ENCODE measurements at regions not wholly inside any gene's neighbourhood (a gene's known extent, or its start where the extent isn't known, plus 50 kb on each side); places are given as distances from the start of the nearest gene placed in this dataset.
"Not testable (repeated sequence)": the region's sequence is repeated elsewhere in the genome, so short reads cannot be mapped to it uniquely, and the experiment has no call there.

DNA sequence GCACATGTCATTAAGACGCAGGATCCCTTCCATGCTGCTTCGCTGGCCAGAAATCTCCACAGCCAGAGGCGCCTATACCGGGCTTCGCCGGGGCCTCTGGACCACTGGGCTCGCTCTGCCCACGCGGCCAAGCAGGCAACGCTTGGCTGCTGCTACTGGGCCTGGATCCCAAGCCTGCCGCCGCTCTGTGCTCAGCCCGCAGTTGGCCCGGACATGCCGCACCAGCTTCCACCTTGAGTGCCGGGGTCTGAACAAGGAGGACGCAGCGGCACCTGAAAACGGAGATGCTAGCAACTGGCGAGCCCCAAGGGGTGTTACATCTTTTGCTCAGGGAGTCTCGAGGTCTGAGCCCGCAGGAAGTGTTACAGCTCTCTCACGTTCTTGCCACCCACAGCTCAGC lies 409.9 kb upstream of the SGCG start:
- in situ Hi-C loops (cut with MboI; ENCODE audit: low sequenced_read_pairs), result no loop called here

DNA sequence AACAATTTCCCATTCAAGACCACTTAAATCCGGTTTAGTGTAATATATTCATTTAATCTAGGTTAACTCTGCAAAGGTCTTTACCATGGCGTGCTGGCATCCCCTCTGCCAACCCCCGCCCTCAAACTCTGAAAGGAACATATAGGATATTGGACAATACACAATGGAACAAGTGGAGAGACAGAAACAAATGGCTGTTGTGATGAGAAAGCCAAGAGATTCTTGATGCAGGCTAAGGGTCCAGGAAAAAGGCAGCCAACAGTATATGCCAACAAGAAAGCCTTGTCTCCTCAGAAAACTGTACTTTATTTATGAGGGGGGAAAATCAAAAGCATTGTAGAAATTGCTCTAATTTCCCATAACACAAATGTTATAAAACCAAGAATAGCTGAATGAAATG lies 407.3 kb upstream of the SGCG start:
- in situ Hi-C loops (cut with MboI; ENCODE audit: low sequenced_read_pairs), result no loop called here

DNA sequence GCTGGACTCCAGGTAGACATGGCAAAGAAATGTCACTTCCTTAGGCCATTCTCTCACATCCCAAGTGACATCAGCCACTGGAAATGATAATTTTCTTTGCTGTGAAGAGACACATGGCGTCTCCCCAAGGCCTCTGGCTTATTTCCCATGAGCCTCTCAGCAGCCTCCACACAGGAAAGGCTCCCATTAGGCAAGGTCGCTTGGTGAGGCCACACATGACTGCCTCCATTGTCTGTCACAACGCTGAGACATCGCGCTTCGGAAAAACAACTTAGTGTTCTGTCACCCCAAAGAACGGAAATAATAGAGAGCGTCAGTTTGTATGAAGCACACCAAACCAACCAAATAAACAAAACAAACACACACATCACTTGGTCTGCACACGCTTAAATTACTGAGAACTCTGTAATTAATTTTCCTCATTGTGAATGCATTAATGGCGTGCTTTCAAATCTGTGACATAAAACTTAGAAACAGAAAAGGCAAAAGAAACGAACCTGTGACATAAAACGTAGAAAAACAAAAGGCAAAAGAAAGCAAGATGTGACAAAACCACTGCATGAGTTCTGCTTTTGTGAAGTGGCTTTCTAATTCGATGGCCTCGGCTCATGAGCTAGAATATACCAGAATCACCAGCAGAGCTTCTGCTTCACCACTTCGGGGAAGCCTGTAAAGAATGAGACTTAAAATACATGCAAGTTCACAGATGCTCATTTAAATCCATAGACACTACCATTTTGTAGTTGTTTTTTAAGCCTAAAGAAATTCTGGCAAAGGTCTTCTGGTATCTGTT lies 404.2 kb upstream of the SGCG start:
- in situ Hi-C loops (cut with MboI; ENCODE audit: low sequenced_read_pairs), result no loop called here

DNA sequence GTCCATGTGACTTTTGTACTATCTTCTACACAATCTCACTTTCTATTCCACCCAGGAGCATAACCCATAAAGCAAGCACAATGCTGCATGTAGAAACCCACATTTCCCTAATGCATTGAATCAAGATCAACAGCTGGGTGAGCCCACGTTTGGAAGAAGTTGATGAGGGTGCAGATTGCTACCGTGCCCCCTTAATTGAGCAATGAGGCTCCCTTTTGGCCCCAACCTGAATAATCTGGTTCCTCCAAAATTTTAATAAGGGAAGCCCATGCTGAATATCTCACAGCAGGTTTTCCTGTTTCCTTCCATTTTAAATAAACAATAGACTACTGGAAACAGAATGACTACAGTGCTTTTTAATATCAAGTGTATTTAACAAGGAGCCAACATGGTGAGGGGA lies 403.6 kb upstream of the SGCG start:
- in situ Hi-C loops (cut with MboI; ENCODE audit: low sequenced_read_pairs), result no loop called here

DNA sequence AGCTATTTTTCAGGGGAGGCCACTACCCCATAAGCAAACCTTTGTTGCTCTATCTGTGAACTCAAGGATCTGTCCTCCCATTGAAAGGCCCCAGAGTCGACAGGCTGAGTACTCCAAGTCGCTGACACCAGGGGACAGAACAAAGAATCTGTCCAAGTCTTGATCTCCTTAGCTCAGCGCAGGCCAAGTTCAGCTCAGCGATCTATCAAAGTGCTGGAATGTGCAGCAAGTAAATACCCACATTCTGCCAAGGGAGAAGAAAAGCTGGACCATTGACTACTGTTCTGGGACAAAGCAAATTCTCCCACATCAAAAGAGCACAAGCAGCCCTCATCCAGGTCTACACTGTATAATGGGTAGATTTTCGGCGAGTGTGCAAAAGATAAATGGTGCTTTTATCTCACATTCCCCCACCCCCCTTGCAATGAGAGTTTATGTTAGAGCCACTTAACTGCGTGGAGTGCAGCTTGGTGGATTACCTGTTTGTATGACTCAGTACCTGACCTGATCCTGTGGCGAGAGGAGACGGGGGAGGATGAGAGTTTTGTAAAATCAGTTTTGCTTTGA lies 391.7 kb upstream of the SGCG start:
- in situ Hi-C loops (cut with MboI; ENCODE audit: low sequenced_read_pairs), result no loop called here

DNA sequence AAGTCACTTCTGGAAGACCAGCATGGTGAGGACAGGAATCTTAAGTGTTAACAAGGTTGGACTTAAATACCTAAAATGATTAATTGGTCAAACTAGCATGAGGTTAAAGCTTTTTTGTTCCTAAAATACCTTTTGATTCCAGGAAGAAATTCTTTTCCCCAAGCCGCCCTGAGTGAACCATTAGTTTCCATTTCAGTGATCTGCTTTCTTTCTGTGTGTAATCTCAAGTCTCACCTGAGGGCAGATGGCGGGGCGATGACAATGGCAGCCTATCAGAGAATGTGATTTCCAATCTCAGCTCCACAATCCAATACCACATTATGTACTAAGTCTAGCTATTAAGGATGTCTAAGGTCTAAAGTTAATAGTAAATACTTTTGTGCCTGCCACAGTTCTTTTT lies 390.9 kb upstream of the SGCG start:
- in situ Hi-C loops (cut with MboI; ENCODE audit: low sequenced_read_pairs), result no loop called here

DNA sequence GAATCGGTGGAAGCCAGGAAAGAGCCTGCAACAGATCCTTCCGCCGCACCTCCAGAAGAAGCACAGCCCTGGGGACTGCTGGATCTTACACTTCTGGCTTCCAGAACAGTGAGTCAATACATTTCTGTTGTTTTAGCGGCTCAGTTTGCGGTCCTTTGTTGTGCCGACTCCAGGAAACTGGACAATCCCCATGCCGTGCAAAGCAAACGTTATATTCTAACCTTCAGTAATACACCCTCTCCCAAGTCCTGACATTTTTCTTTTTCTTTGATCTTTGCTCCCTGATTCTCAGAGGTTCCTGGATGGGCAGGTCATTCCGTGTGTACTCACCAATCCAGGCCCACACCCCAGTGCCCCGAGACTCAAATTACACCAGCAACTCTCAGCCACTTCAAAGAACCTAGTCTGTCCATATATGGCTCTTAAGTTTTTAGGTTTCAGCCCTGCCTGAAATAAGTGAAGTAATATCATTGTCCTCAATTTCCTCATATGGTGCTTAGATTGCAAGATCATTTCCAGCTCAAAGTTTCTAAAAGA lies 387.1 kb upstream of the SGCG start:
- in situ Hi-C loops (cut with MboI; ENCODE audit: low sequenced_read_pairs), result no loop called here

DNA sequence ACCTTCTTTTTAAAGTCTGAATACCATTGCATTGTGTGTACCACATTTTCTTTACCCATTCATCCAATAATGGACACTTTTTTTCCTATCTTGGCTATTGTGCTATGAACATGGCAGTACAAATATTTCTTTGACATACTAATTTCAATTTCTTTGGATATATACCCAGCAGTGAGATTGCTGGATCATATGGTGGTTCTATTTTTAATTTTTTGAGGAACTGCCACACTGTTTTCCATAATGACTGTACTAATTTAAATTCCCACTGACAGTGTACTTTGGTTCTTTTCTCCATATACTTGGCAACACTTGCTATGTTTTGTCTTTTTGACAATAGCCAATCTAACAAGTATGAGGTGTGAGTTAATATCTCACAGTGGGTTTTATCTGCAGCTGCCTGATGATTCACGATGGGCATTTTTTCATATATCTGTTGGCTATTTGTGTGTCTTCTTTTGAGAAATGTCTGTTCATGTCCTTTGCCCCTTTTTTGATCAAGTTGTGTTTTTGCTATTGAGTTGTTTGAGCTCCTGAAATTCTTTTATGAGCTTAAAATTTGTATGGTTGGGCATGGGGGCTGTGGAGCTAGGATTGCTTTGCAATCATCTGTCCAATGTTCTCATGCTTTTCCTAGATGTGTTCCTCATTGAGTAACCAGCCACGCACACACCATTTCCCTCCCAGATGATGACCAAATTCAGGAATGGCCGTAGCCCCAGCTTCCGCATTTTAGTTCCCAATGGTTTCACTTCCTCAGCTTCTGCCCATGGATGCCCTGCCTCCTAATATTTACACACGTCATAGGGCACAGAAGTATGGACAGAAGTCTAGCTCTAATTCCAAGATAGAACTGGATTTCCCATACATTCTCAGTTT lies 380.0 kb upstream of the SGCG start:
- in situ Hi-C loops (cut with MboI; ENCODE audit: low sequenced_read_pairs), result no loop called here

DNA sequence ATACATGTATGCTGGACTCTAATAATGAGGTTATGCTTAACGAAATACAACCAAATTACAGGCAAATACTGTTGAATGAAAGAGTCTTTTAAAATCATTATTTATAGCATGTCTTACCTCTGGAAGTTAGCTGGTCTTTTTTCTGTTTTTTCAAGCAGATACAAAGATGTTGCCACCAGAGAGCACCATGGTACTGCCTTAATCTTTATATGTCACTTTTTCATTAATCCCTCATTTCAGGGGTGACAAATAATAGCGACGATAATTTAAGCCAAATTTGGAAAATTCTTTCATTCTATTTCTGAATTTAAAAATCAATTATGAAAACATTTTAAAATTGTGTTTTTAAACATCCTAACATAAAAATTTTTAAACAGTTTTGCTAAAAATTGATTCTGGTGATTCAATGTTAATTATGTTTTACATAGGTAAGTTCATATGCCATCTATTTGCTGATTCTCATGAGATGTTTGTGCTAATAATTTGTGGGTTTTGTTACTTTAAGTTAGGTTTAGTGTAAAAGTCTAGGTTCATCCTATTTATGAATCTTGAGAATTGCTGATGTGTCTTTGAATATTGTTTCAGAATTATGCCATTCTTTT lies 379.3 kb upstream of the SGCG start:
- in situ Hi-C loops (cut with MboI; ENCODE audit: low sequenced_read_pairs), result no loop called here

DNA sequence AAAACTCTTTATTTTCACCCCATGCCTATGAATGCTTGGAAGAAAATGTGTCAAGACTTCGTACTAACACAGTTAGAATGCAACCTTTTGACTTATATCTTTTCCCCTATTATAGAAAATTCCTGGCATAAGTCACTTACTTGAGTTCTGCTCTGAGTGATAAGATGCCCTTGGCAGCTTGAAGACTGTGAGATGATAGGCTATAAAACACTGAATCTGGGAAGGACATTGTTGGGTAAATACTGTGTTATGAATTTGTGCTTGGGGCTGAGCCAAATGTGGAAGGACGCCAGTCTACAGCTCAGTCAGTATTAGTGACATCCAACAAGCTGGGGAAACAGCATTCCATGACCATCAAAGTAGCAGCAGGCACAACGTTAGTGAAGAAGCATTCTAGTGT lies 368.0 kb upstream of the SGCG start:
- in situ Hi-C loops (cut with MboI; ENCODE audit: low sequenced_read_pairs), result no loop called here

DNA sequence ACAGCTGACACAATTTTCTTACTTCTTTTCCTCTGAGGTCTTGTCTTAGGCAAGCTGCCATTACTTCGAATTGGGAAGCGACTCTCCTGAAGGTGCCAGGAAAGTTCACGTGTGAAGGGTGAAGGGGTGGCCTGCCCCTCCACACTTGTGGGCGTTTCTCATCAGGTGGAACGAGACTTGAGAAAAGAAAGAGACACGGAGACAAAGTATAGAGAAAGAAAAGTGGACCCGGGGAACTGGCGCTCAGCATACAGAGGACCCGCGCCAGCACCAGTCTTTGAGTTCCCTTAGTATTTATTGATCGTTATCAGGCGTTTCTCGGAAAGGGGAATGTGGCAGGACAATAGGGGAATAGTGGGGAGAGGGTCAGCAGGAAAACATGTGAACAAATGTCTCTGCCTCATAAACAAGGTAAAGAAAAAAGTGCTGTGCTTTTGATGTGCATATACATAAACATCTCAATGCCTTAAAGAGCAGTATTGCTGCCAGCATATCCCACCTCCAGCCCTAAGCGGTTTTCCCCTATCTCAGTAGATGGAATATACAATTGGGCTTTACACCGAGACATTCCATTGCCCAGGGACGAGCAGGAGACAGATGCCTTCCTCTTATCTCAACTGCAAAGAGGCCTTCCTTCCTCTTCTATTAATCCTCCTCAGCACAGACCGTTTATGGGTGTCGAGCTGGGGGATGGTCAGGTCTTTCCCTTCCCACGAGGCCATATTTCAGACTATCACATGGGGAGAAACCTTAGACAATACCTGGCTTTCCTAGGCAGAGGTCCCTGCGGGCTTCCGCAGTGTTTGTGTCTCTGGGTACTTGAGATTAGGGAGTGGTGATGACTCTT lies 367.0 kb upstream of the SGCG start:
- in situ Hi-C loops (cut with MboI; ENCODE audit: low sequenced_read_pairs), result not testable (repeated sequence)

DNA sequence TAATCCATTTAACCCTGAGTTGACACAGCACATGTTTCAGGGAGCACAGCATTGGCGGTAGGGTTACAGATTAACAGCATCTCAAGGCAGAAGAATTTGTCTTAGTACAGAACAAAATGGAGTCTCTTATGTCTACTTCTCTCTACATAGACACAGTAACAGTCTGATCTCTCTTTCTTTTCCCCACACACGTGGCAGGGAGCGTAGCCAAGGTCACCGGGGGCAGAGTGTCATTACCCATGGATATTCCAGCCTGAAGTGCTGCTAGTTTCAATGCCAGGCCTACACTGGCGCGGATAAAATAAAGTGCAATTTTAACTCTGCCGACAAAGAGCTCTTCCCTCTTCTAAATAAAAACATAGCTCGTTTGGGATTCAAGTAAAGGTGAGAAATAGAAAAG lies 366.3 kb upstream of the SGCG start:
- in situ Hi-C loops (cut with MboI; ENCODE audit: low sequenced_read_pairs), result not testable (repeated sequence)

DNA sequence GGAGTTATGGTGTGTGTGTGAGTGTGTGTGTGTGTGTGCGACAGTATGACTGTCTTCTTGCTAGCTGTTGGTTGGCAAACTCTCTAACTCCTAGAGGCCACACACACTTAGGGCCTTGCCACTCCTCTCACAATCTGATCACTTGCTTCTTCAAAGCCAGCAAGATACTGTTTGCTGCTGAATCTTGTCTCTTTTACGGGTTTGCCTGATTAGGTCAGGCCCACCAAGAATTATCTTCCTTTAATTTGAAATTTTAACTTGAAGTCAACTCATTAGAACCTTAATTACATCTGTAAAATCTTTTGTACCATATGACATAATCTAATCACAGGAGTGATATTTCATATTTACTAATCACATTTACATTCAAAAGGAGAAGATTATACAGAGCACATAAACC lies 359.2 kb upstream of the SGCG start:
- in situ Hi-C loops (cut with MboI; ENCODE audit: low sequenced_read_pairs), result no loop called here

DNA sequence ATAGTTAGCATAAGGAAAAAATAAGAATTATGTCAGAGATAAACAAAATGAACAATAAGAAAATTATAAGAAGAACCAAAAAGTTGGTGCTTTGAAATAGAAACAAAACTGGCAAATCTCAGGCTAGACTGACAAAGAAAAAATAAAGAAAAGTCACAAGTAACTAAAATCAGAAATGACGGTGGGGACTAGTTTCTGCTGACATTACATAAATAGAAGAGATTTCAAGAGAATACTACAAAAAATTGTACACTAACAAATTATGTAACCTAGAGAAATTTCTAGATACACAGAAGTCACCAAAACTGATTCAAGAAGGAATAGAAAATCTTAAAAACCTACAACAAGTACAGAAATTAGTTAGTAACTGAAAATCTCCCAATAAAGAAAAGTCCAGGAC lies 355.6 kb upstream of the SGCG start:
- in situ Hi-C loops (cut with MboI; ENCODE audit: low sequenced_read_pairs), result no loop called here

DNA sequence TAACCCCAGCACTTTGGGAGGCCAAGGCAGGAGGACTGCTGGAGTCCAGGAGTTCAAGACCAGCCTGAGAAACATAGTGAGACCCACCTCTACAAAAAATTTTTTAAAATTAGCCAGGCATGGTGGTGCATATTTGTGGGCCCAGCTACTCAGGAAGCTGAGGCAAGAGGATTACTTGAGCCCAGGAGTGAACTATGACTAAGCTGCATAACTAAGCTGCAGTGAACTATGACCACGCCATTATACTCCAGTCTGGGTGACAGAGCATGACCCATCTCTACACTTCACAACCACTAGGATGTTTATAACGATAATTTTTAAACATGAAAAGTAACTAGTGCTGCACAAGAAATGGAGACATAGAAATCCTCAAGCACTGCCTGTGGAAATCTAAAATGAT lies 352.7 kb upstream of the SGCG start:
- in situ Hi-C loops (cut with MboI; ENCODE audit: low sequenced_read_pairs), result no loop called here

DNA sequence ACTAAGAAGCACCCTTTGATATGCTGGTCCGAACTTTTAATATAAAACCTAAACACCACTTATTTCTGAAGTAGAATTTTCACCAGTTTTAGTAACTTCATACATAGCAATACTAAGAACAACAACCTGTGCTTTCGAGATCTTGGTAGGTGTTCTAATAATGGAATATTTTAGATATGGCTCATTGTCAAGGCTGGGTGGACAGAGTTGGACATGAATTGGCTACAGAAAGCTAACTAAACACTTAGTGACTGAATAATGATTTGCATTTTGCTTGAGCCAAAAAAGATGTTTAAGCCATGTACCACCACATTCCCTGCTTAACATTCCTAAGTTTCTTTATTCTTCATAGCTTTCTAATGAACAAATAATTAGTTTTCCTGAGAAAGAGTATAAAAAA lies 344.3 kb upstream of the SGCG start:
- in situ Hi-C loops (cut with MboI; ENCODE audit: low sequenced_read_pairs), result no loop called here

DNA sequence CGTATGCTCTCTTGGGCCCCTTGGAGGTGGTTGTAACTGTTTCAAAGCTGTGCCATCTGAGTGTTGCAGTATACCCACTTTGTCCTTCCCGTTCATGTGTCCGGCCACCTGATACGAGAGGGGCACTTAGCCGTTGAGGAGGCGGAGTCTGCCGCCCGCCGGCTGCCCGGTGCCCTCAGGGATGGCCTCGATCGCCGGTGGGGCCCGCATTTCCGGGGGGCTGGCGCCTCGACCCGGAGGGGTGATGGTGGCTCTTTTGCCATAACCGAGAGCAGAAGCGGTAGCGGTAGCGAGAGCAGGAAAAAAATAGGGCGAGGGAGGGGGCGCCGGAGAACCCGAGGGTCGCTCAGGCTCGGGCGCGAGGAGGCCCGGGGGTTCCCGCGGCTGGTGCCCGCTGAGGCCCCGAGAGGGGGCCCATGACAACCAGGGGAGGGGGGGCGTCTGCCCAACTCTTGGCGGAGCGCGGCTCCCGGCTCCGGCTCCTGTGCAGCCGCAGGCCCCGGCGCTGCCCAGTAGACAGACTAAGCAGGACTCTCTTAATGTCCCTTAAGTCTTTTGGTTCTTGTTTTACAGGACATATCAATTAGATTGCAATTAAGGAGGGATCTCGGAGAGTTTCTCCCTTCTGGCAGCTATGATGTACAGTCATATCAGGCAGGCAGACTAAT lies 342.7 kb upstream of the SGCG start:
- in situ Hi-C loops (cut with MboI; ENCODE audit: low sequenced_read_pairs), result no loop called here

DNA sequence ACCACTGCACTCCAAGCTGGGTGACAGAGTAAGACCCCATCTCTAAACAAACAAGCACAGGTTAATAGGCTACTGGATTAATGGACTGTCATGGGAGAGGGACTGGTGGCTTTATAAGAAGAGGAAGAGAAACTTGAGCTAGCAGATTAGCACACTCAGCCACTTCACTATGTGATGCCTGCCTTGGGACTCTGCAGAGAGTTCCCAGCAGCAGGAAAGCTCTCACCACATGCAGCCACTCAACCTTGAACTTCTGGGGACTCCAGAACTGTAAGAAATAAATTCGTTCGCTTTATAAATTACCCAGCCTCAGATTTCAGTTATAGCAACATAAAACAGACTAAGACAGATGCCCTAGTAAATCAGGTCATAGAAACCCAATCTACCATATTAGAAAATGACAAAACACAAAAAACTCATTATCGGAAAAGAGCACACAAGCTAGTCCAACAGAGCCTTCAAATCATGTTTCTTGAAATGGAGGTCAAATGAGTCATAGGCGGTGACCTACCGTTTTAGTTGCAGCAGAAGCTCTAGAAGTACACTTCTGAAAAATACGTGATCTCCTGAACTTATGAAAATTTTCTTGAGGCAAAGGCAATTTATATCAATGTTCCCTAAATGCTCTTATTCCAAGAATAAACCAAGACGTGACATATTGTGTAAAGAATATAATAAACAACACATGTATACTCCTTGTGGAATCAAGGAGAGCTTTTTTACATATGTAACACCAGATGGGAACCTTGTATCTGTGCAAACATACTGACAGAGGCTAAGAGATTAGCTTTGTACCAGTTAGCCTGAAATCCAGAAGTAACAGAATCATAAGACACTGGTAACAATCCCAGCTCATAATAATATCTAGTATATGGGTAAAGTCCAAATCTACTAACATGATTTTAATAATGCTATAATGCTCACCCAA lies 340.9 kb upstream of the SGCG start:
- in situ Hi-C loops (cut with MboI; ENCODE audit: low sequenced_read_pairs), result no loop called here

DNA sequence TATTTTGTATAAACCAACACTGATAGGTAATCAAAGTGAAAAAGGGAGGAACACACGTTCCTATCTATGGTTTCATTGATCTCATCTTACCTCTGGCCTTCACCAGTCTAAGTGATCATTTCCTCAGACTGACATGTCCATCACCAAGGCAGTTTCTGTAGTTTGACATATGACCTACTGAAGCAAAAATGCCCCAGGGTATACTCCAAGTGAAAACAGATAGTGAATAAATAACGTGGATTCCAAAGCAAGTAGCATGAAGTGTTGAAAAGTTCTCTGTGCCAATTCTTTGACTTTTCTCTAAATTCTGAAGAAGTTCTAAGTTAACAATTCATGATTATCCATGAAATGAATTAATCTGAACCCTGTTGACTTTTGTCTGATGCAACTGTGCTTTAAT lies 334.2 kb upstream of the SGCG start:
- in situ Hi-C loops (cut with MboI; ENCODE audit: low sequenced_read_pairs), result no loop called here

All from HL-60/S4 (cell line).